ENCODE measurements at regions not wholly inside any gene's neighbourhood (a gene's known extent, or its start where the extent isn't known, plus 50 kb on each side); places are given as distances from the start of the nearest gene placed in this dataset.

- Histone ChIP-seq H3K79me2 (ENCODE audit: control insufficient read depth in 1 of 2, insufficient read depth in 2 of 2, low read length in 2 of 2) (no peaks in the 10 kb centered on the region), H3K79me1 (ENCODE audit: low read depth, low read length) (no peaks in the 10 kb centered on the region), H3K23ac (ENCODE audit: insufficient read length) (no peak overlapping the region), H4K5ac (ENCODE audit: insufficient read length, low read depth, low read length) (no peak overlapping the region), H2AK5ac (ENCODE audit: low read depth, low read length) (no peak overlapping the region), H2BK20ac (ENCODE audit: low read length) (no peak overlapping the region), H3K4me2 (ENCODE audit: insufficient read depth in 1 of 2, low read depth in 2 of 2, low read length in 2 of 2) (no peak overlapping the region), H3K14ac (ENCODE audit: insufficient read length) (no peak overlapping the region), H3K27me3 (replicated peaks in 1 of 4; ENCODE audit: control insufficient read depth in 3 of 4, extremely low read depth in 1 of 4, insufficient read depth in 3 of 4, low read length in 3 of 4) (peaks cover 0 to 2% (median 0%) of the 10 kb centered on the region in 4 experiments; a peak in 2 of 7 replicates), H3K9ac (replicated peaks in 1 of 4; ENCODE audit: extremely low read depth in 1 of 4, low read depth in 3 of 4, low read length in 3 of 4) (no peak overlapping the region), H3K4ac (replicated peaks; ENCODE audit: insufficient read length, low read depth, low read length) (no peak overlapping the region), H2BK12ac (ENCODE audit: low read depth, low read length) (no peak overlapping the region), H2BK15ac (ENCODE audit: low read length) (no peak overlapping the region), H3K9me3 (ENCODE audit: insufficient read depth in 2 of 2, low read depth in 1 of 2, low read length in 1 of 2) (no peaks in the 10 kb centered on the region), H3K27ac (ENCODE audit: low read depth, low read length) (no peak overlapping the region), H3K4me3 (ENCODE audit: extremely low read depth in 1 of 4, insufficient read depth in 2 of 4, low read depth in 3 of 4, low read length in 4 of 4) (no peak overlapping the region), H3K18ac (ENCODE audit: extremely low read depth, low read length) (no peak overlapping the region), H4K8ac (ENCODE audit: extremely low read depth, insufficient read depth, low read length) (no peak overlapping the region), H3K56ac (replicated peaks; ENCODE audit: insufficient read length, low read depth, low read length) (no peak overlapping the region), H3K23me2 (ENCODE audit: low read depth, low read length) (peaks cover 4% of the 10 kb centered on the region; the same call in 1 of the 2 replicates), H3K36me3 (ENCODE audit: control insufficient read depth in 2 of 4, insufficient read depth in 4 of 4, low read length in 3 of 4) (no peaks in the 10 kb centered on the region), H4K20me1 (replicated peaks in 1 of 2; ENCODE audit: control insufficient read depth in 1 of 2, insufficient read depth in 2 of 2, low read length in 2 of 2) (no peaks in the 10 kb centered on the region), H3K4me1 (replicated peaks in 1 of 4; ENCODE audit: control insufficient read depth in 3 of 4, insufficient read depth in 4 of 4, low read length in 3 of 4) (peaks cover 0 to 1% (median under 1%) of the 10 kb centered on the region in 4 experiments; a peak in 2 of 7 replicates), H4K91ac (replicated peaks; ENCODE audit: insufficient read length, low read length) (no peak overlapping the region), H2BK120ac (replicated peaks; ENCODE audit: low read depth, low read length) (no peak overlapping the region), H2BK5ac (ENCODE audit: low read depth, low read length) (no peak overlapping the region), H2AFZ (ENCODE audit: low read length) (no peak overlapping the region)
- peak in 1 of 2 experiments; percentile 35 for DNase-seq (ENCODE audit: low read depth in 1 of 2, low spot score in 2 of 2)
- CTCF ChIA-PET (ENCODE audit: partially characterized antibody) = no interaction called here
- POLR2A ChIA-PET (ENCODE audit: partially characterized antibody) = no interaction called here
- 64% methylated on average over 7 of the region's 7 CpGs; no CpG with 5 or more reads in 1 of the 2 experiments for WGBS, 2 experiments (ENCODE audit: extremely low coverage in 1 of 2, insufficient coverage in 1 of 2, insufficient read length in 1 of 2, insufficient replicate concordance in 2 of 2, low coverage in 1 of 2, low lambda C conversion rate in 2 of 2, missing lambda C conversion rate in 1 of 2)
- FAIRE-seq = no peak
- no peak for TF ChIP-seq BCL11A (IDR thresholded peaks at IDR 0.05; ENCODE audit: low read depth in 2 of 2, low read length in 2 of 2)
- TF ChIP-seq TCF12 (IDR thresholded peaks at IDR 0.05; ENCODE audit: low read depth, low read length) = no peak
- no peak for TF ChIP-seq KDM5A (IDR thresholded peaks at IDR 0.05; ENCODE audit: low read length)
- TF ChIP-seq TAF7 (optimal IDR thresholded peaks at IDR 0.05; ENCODE audit: borderline replicate concordance, low read depth, low read length) = no peak
- no peak for TF ChIP-seq EZH2 (IDR thresholded peaks at IDR 0.05; ENCODE audit: low read depth, low read length, severe bottlenecking)
- TF ChIP-seq EP300 (IDR thresholded peaks at IDR 0.05; ENCODE audit: borderline replicate concordance in 1 of 2, low read depth in 2 of 2, low read length in 2 of 2) = no peak
- TF ChIP-seq TBP (IDR thresholded peaks at IDR 0.05; ENCODE audit: low read depth, low read length) = no peak
- no peak for TF ChIP-seq GABPA (IDR thresholded peaks at IDR 0.05; ENCODE audit: borderline replicate concordance, insufficient read depth, low read length)
- TF ChIP-seq SIRT6 (IDR thresholded peaks at IDR 0.05; ENCODE audit: low read length) = no peak
- TF ChIP-seq POLR2AphosphoS5 (IDR thresholded peaks at IDR 0.05; ENCODE audit: low read depth, low read length) = no peak
- no peak for TF ChIP-seq RXRA (IDR thresholded peaks at IDR 0.05; ENCODE audit: insufficient read depth, low read depth, low read length)
- no peak for TF ChIP-seq RBBP5 (IDR thresholded peaks at IDR 0.05; ENCODE audit: borderline replicate concordance, low read depth, low read length)
- no peak for TF ChIP-seq CEBPB (IDR thresholded peaks at IDR 0.05; ENCODE audit: low read depth, low read length)
- no peak for TF ChIP-seq KDM4A (IDR thresholded peaks at IDR 0.05; ENCODE audit: low read depth, low read length, severe bottlenecking)
- no peak for TF ChIP-seq CTBP2 (IDR thresholded peaks at IDR 0.05; ENCODE audit: borderline replicate concordance, insufficient read depth, insufficient read length, low read length)
These were observed 50.6 kb upstream of the SHOX start for GRCh38 chrX:580030-580429.
